ENCODE measurements at regions not wholly inside any gene's neighbourhood (a gene's known extent, or its start where the extent isn't known, plus 50 kb on each side); places are given as distances from the start of the nearest gene placed in this dataset.

DNA sequence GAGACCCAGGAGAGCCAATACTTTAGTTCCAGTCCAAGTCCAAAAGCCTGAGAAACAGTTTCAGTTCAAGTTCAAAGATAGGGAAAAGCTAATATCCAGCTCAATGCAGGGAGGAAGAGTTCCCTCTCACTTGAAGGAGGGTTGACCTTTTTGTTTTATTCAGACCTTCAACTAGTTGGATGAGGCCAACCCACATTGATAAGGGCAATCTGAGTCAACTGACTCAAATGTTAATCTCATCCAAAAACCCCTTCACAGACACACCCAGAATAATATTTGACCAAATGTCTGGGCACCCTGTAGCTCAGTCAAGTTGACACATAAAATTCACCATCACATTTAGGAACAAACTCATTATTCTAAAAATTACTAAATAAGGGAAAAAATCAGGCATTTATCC, 246.8 kb downstream of the METTL4 start:
- no peak for DNase-seq (ENCODE audit: low spot score, unreplicated experiment)
- Mint-ChIP-seq H3K27ac (no peak overlapping the region), H3K36me3 (ENCODE audit: insufficient read depth) (no peaks in the 10 kb centered on the region), H3K9me3 (ENCODE audit: low read depth) (peaks cover 7% of the 10 kb centered on the region), H3K4me3 (ENCODE audit: low read depth) (no peak overlapping the region), H3K27me3 (peaks cover 2% of the 10 kb centered on the region), H3K4me1 (ENCODE audit: low read depth) (peaks cover 14% of the 10 kb centered on the region)
- TF ChIP-seq, protein P1, sequence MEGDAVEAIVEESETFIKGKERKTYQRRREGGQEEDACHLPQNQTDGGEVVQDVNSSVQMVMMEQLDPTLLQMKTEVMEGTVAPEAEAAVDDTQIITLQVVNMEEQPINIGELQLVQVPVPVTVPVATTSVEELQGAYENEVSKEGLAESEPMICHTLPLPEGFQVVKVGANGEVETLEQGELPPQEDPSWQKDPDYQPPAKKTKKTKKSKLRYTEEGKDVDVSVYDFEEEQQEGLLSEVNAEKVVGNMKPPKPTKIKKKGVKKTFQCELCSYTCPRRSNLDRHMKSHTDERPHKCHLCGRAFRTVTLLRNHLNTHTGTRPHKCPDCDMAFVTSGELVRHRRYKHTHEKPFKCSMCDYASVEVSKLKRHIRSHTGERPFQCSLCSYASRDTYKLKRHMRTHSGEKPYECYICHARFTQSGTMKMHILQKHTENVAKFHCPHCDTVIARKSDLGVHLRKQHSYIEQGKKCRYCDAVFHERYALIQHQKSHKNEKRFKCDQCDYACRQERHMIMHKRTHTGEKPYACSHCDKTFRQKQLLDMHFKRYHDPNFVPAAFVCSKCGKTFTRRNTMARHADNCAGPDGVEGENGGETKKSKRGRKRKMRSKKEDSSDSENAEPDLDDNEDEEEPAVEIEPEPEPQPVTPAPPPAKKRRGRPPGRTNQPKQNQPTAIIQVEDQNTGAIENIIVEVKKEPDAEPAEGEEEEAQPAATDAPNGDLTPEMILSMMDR (IDR thresholded peaks at IDR 0.05; ENCODE audit: unreplicated experiment) = no peak

DNA sequence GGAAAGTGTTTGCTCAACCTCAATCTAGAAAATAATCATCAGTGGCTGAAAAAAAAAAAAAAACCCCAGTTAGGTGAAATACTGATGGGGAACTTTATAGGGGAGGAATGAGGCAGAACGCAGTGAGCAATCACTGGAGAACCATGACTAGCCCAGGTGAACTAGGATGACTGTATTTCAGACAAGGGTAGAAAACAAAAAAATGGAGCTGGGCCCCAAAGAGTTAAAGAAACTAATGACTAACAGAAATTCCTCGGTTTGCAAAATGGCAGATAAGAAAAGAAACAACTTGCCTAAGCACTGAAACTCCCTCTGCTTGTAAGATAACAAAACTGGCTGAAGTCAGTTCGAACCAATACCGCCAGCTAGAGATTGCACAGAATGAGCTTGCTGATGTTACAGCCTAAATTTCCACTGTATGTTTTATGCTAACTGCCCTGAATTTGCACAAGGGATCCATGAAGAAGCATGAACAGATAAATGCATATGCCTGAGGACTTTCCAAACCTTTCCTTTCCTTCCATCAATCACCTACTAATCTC, 245.9 kb downstream of the METTL4 start:
- H3K9me3 Mint-ChIP-seq (ENCODE audit: low read depth) = no peaks in the 10 kb centered on the region
- peaks cover 2% of the 10 kb centered on the region for H3K27me3 Mint-ChIP-seq
- H3K36me3 Mint-ChIP-seq (ENCODE audit: insufficient read depth) = no peaks in the 10 kb centered on the region
- H3K4me3 Mint-ChIP-seq (ENCODE audit: low read depth) = no peak overlapping the region
- no peak for DNase-seq (ENCODE audit: low spot score, unreplicated experiment)
- H3K27ac Mint-ChIP-seq = peak overlapping the region; percentile 84
- H3K4me1 Mint-ChIP-seq (ENCODE audit: low read depth) = peaks cover 16% of the 10 kb centered on the region
- TF ChIP-seq, protein P1 (IDR thresholded peaks at IDR 0.05; ENCODE audit: unreplicated experiment) = no peak

DNA sequence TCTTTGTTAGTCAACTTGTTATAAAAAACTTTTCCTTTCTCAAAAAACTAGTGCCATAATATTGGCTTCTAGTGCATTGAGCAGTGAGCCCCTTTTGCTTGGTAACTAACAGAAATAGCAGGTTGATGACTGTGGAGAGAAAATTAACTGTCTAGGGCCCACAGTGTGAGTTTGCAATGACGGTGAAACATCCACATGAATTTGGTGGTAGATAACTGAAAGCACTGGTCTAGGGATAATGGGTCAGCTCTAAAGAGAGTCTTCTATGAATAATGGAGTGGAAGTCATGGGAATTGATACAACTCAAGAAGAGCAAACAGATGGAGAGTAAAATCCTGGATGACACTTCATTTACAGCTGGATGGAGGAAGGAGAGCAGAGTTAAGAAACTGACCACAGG, 245.4 kb downstream of the METTL4 start:
- Mint-ChIP-seq H3K4me1 (ENCODE audit: low read depth) (peaks cover 16% of the 10 kb centered on the region), H3K9me3 (ENCODE audit: low read depth) (no peaks in the 10 kb centered on the region), H3K27me3 (peaks cover 2% of the 10 kb centered on the region), H3K36me3 (ENCODE audit: insufficient read depth) (no peaks in the 10 kb centered on the region), H3K27ac (peak overlapping the region; percentile 84), H3K4me3 (ENCODE audit: low read depth) (no peak overlapping the region)
- TF ChIP-seq, protein P1 (IDR thresholded peaks at IDR 0.05; ENCODE audit: unreplicated experiment) = no peak
- no peak for DNase-seq (ENCODE audit: low spot score, unreplicated experiment)

DNA sequence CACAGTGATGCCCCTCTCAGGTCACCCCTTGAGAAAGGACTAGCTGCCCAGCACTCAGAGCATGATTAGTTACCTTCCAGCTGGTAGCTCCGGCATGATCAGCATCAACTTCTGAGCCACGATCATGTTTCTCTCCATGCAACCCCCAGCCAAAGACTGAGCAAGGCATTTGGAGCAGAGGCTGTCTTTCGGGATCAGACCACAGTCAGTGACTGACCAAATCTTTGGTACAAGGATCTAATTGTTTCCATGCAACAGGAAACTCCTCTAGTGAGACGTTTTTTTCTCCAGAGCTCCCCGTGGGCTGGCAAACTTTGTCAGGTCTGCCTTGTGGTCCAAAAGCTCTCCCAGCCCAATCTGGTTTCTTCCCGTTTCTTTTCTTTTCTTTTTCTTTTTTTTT, 244.3 kb downstream of the METTL4 start:
- peaks cover 18% of the 10 kb centered on the region for H3K4me1 Mint-ChIP-seq (ENCODE audit: low read depth)
- no peak overlapping the region for H3K27ac Mint-ChIP-seq
- TF ChIP-seq, protein P1 (IDR thresholded peaks at IDR 0.05; ENCODE audit: unreplicated experiment) = no peak
- H3K4me3 Mint-ChIP-seq (ENCODE audit: low read depth) = no peak overlapping the region
- peaks cover 2% of the 10 kb centered on the region for H3K27me3 Mint-ChIP-seq
- DNase-seq (ENCODE audit: low spot score, unreplicated experiment) = no peak
- H3K36me3 Mint-ChIP-seq (ENCODE audit: insufficient read depth) = no peaks in the 10 kb centered on the region
- no peaks in the 10 kb centered on the region for H3K9me3 Mint-ChIP-seq (ENCODE audit: low read depth)

DNA sequence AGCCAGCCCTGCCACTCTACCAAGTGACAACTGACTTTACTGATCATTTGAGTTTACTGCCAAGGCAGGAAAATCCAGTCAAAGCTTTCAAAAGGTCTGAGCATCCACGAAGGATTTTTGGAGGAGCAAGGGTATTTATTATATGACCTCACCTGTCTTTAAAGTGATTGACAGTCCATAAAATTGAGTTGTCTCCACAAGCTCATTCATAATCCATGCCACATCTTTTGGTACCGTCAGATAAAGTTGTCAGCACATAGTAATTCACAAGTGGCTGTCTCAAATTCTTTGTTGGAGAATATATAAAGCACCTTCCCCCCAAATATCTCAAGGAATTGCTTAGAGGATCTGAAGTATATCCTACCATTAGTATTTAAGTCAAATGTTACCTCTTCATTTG, 240.5 kb downstream of the METTL4 start:
- TF ChIP-seq, protein P1 (IDR thresholded peaks at IDR 0.05; ENCODE audit: unreplicated experiment) = no peak
- Mint-ChIP-seq H3K4me1 (ENCODE audit: low read depth) (peaks cover 19% of the 10 kb centered on the region), H3K36me3 (ENCODE audit: insufficient read depth) (no peaks in the 10 kb centered on the region), H3K4me3 (ENCODE audit: low read depth) (no peak overlapping the region), H3K27ac (no peak overlapping the region), H3K9me3 (ENCODE audit: low read depth) (no peaks in the 10 kb centered on the region), H3K27me3 (peaks cover 2% of the 10 kb centered on the region)
- DNase-seq (ENCODE audit: low spot score, unreplicated experiment) = no peak
